GM21390 (cell line): ENCODE measurements at regions not wholly inside any gene's neighbourhood (a gene's known extent, or its start where the extent isn't known, plus 50 kb on each side); places are given as distances from the start of the nearest gene placed in this dataset.
"Not testable (repeated sequence)": the region's sequence is repeated elsewhere in the genome, so short reads cannot be mapped to it uniquely, and the experiment has no call there.

ENCODE experiments used
- ATAC-seq: cut with Tn5 transposase; IDR thresholded peaks from one replicate; pipeline ENCODE4 v1.9.1; 2021; ENCODE audit not compliant: unreplicated experiment

DNA sequence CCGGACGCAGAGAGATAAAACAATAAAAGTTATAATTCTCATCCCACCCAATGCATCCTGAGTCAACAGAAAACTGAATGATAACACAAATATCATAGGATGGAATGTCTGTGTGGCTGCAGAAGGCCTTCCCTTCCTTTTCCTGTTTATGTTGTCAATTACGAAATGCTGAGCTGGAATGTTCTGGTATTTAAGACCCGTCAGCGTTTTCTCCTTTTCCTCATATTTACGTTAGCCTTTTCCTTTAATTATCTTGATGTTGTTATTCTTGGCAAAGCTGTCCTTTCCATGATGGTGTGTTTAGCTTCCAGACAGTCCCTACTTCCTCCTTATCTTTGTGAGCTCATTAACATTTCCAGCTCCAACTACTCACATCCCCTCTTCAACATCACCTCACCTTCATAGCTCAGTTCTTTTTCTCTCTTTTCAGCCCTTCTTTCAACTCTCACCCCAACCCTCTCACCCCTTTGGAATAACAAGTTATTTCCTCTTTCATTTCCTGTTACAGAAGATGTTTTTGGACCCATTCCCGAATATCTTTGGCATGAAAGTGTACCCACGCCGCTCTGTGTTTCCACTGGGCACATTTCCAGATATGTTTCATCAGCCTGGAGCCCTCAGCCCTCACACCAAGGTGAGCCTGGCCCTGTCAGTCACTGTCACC lies 221.6 kb downstream of the NR2F1-AS1 start:
- no peak for ATAC-seq

DNA sequence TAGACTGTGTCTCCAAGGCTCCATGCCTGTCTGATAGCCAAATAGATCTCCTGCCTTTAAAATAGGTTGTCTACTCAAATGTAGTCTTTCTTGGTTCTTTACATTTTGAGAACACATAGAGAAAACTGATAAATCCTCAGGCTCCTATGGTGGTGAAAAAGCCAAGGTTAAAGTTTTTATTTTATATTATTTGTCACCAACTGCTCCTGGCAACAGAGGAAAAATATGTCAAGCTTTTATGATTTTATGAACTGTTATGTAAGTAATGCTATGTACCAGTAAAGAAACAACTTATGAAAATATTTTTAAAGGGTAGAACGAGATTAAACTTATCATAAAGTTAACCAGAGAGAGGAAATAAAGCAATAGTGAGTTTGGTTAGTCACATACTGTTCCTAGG lies 222.8 kb downstream of the NR2F1-AS1 start:
- ATAC-seq = no peak

DNA sequence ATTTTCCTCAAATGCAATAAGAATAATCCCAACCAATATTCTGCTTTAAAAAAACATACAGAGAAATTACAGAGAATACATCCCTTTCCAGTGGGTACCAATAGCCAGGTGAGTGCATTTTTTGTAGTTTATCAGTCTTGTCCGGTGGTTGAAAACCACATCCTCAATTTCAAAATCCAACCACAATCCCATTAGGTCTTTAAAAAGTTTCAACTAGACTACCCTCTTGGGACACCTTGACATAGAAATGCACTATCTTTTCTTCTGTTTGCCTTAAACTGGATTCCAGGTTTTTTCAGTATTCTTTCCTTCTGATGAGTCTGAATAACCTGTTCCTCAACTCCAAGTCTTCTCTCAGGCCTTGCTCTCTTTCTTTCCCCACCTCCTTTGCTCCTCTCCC lies 223.3 kb downstream of the NR2F1-AS1 start:
- no peak for ATAC-seq

DNA sequence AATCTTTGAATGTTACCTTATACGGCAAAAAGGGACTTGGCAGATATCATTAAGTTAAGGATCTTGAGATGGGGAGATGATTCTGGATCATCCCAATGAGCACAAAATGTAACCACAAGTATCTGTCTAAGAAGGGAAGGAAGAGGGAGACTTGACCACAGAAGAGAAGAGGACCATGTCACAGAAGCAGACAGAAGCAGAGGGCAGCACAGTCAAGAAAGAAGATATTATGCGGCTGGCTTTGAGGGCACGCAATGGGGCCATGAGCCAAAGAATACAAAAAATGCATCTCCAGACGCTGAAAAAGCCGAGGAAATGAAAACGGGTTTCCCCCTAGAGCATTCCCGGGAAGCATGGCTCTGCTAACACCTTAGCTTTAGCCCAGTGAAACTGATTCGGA lies 225.3 kb downstream of the NR2F1-AS1 start:
- ATAC-seq = no peak

DNA sequence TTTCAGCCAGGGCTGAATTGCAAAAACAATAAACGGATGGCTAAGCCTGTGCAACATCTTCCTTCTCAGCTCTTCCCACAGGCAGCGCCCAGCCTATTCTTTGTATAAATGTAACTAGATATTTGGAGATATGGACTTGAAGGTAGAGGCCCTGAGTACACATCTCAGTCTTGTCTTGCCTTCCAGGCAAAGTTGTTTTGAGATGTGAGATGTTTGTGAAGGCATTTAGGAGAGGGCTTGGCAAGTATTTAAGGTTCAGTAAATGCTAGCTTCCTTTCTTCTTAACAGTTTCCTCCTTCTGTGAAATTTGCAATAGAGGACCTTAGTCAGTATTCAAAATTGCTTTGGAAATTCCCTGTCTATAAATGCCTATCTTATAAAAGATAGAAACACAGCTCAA lies 228.8 kb downstream of the NR2F1-AS1 start:
- ATAC-seq = no peak

DNA sequence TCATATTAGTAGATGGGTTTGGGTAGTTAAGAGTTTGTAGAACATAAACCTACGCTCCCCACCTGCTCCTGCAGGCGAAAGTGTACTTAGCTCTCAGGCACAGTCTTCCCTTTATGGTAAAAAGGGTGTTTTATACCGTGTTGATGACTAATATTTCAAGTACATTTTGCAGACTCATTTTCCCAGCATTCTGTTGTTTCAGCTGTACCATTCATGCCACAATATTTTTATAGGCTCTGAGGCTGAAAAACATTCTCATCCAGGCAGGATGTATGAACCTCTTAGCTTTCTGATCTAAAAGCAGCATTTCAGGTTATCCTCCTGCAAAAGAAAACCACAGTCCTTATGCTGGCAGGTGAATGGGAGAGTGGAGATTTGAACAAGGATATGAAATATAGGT lies 231.4 kb downstream of the NR2F1-AS1 start:
- ATAC-seq = no peak

DNA sequence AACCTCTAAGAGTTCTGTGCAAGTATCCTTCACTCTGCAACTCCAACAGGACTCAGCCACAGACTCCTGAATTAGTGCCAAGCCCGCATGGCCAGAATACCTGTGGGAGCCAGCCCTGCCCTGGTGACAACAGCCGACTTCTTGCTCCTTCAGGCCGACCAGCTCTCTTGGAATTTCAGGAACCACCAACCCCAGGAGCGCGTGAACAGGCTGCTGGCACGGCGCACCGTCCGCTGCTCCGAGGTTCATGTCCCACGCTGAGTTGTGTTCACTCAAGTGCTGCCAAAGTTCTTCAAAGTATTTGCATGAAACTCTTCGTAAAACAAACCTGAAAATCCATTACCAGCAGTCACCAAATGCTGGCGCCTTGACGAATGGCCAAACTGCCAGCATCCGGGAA lies 232.8 kb downstream of the NR2F1-AS1 start:
- ATAC-seq = no peak

DNA sequence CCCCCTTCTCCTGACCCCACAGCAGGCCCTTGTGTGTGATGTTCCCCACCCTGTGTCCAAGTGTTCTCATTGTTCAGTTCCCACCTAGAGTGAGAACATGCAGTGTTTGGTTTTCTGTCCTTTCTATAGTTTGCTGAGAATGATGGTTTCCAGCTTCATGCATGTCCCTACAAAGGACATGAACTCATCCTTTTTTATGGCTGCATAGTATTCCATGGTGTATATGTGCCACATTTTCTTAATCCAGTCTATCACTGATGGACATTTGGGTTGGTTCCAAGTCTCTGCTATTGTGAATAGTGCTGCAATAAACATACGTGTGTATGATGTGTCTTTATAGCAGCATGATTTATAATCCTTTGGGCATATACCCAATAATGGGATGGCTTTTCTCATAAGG lies 234.2 kb downstream of the NR2F1-AS1 start:
- not testable (repeated sequence) for ATAC-seq

DNA sequence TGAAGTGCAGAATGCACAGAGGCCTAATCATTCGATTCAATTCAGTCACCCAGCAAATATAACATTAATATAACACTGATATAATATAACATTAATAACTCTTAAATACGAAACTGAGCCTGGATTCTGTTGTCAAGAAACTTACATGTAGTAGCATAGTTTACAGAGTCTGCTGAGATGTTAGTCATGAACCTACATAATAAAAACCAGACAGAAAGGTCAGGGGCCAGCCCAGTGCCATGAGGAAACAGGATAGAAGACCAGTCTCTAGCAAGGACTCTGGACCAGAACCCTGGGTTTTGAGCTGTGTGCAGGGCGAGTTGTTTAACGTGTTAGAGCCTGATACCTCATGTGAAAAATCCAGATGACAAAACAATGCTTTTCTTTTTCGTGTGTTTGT lies 234.7 kb downstream of the NR2F1-AS1 start:
- ATAC-seq = no peak

DNA sequence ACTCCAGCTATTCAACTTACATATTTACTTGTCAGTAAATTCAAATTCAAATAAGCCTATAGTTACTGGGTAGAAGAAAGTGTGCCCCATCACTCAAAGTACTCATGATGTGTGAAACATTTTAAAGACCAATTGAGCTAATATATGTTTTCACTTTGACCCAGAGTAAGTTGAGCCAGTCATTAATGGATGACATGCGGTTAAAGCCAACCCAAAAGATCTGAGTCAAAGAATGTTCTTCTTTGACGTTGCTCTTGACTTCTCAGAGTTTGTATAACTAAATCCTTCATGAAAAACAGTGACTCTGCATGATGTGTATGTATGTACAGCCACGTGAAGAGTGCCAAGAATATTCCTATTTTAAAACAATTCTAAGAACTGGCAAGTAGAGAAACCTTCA lies 237.4 kb downstream of the NR2F1-AS1 start:
- no peak for ATAC-seq

DNA sequence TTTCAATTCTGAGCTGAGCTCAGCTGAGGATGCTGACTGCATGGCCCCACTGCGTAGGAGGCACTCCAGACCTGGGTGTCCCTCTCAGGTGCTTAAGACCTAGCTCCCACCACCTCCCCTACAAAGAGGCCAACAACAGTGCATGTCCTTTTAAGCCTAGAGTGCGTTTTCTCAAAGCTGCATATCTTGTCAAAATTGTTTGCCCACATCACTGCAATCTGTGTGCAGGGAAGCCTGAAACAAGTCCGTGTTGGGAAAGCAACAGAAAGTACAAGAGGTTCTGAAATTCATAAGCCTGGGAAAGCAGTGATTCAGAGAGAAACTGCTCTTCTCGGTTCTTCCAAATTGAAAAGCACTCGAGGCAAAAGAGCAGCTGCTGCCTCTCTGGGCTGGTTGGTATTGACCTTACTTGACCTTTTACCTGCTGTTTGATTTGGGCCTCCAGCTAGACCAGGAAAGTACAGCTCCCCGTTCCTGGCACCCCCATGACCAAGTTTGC lies 238.4 kb downstream of the NR2F1-AS1 start:
- peak; percentile 72 for ATAC-seq

DNA sequence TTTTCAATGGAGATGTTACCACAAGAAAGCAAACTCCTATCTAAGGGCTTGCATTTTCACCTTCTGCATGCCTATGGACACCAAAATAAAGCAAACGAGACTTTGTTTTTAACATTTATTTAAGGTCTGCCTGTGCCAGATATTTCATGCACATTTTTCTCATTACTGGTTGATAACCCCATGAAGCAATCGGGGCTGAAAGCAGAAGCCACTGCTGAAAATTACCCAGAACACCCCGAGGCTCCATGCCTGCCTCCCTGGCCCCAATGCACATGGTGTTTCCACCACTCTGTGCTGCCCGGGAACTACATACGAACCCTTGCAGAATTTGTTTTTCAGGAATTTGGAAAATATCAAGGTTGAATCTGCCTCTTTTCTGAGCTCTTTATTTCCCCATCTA lies 240.1 kb downstream of the NR2F1-AS1 start:
- no peak for ATAC-seq

DNA sequence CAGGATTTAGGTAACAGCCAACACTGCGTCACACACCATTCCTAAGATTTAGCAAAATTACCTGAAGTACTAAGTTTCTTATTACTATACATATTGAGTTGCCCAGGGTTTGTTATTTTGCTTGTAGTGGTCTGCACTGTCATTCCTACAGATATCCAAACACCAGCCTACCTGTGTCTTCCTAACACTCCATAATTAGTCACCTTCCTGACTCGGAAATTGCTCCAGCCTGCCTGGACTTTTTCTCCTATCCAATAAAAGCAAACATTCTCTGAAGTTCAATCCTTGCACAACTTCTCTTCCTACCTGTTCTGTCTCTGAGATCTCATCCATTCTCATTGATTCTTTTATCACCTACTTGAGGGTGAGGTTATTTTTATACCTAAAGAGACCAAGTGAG lies 243.9 kb downstream of the NR2F1-AS1 start:
- no peak for ATAC-seq

DNA sequence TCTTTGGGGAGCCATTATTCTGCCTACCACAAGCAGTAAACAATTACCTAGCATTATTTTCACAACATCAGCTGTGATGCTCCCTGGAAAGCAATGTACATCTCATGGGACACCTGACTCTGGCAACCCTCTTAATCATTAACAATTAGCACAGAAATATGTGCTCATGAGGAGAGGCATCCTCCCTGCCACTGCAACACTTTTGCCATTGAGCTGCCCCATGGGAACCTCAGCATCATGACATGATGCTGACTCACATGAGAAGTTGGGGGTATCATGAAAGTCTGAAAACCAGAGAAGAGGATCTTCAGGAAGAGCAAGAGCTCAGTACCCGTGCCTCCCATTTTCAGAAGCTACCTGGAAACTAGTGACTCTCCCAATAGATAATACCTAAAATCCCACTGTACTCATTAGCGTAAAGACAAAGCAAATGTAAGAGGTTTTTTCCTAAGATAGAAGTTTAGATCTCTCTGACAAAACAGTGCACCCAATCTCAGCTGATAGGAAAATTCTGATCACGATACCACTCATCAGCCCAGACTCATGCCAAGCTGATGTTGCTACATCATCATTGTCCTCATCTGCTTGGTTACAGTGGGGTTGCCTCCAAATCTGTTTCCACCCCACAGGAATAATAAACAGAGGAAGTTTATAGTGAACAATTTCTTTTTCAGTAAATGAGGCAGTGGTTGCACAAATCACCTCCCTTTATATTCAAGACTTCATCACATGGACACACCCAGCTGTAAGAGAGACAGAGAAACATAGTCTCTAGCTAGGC lies 244.5 kb downstream of the NR2F1-AS1 start:
- ATAC-seq = no peak

DNA sequence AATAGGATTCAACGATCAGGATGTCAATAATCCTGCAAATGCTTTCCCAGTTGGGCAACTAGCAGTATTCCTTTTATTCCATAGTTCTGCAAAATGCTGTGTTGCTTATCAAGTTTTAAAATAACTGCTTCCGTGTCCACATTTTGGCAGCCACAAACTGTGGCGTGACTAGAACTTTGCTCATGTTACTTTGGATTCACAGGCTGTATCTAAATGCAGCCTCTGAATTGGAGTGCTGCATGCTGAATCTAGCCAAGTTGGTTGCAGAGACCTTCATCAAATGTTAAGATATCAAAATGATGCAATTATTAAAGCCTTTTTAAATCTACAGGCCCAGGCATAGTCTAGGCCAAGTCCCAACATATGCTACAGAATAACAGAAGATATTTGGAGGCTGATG lies 249.2 kb downstream of the NR2F1-AS1 start:
- ATAC-seq = no peak

DNA sequence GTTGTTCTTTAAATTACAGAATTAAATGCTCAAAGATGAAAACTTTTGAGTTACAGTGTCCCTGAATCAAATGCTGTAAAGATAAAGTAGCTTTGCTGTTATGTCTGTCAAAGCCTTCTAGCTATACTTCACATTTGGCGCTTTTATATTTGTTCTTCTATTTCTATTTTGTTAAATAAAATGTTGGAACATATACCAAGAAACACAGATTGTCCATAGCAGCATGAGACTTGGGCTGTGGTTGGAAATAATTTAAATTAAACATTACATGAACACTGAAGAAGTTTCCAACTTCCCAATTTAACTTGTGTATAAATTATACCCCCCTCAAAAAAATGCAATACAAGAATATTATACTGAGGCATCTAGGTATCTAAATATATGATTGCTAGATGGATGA lies 249.8 kb downstream of the NR2F1-AS1 start:
- ATAC-seq = no peak

DNA sequence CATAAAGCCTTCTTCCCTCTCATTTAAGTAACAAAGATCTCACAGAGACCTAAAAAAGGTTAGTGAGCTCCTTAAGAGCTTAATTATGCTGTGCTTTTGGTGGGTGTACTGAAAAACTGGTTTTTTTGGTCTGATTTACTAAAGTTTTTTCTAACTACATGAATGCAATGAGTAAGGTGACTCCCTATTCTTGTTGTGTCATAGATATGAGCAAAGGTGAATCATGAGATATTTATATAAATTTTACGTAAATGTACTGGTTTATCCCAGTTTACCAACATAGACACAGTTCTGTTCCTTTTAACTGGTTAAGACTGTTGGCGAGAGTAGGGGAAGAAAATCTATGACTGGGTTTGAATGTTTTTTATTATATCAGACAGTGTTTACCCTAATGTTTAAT lies 250.5 kb downstream of the NR2F1-AS1 start:
- no peak for ATAC-seq

DNA sequence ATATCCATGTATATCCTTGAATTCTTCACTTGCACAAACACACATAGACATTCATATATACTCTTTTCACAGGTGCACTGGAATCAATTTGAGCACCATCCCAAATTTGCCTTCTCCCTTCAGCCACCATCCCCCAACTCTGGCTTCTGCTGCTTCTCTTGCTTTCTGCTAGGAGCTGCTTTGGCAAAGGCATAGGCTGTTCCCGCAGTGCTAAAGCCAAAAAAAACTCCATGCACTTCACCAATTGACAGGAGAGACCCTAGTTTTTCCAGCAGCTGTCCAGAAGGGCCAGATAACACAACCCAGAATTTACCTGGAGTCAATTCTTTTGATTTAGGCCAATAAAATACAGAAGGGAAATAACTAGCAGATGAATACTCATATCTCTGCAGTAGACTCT lies 251.3 kb downstream of the NR2F1-AS1 start:
- no peak for ATAC-seq

DNA sequence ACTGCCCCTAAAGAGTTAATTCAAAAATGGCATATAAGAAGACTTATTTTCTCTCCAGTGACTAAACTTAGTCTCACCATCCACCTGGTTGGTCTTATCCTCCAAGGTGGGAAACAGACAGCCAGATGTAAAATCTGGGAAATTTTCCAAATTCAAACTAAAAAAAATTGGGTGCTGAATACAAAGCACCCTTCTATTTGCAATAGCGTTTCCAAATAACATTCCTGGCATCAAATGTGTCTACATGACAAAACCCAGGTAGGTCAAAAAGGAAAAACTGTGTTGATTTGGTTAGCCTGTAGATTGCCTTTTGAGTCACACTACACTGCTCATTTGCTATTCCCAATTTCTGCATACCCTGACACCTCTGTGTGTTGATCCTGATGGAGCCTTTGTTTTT lies 252.2 kb downstream of the NR2F1-AS1 start:
- ATAC-seq = no peak

DNA sequence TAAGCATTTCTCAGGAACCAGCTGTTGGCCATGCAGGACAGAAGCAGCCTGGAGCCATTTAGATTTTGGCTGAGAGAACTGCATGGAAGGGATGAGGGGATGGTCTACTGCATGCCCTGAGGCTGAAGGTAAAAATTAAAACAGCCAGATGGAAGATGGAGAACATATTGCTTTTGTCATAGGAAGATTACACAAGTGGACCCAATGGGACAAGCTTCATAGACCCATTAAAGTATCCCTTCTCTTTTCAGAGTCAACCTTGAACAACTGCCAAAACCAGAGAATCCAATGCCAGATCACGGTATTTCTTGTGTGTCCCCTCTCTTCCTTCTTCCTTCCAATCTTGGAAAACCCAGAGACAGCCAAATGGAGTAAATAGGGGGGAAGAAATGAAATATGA lies 253.4 kb downstream of the NR2F1-AS1 start:
- no peak for ATAC-seq

DNA sequence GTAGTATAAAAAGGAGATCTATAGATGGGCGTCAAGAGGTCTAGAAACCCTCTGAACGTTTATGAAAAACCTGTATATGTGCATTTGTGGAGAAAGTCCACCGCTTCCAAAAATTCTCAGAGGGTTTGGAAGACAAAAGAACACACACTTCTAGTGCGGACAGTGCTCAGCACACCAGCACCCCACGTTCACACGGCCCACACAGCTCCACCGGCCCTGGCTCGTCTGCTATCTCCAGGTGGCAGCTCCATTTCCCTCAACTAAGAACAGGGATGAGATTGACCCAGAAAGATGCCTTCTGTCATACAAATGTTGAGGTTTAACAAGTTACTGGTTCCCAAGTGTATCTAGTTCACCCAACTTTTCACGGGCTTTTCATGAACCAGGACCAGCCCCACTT lies 255.1 kb downstream of the NR2F1-AS1 start:
- ATAC-seq = no peak

DNA sequence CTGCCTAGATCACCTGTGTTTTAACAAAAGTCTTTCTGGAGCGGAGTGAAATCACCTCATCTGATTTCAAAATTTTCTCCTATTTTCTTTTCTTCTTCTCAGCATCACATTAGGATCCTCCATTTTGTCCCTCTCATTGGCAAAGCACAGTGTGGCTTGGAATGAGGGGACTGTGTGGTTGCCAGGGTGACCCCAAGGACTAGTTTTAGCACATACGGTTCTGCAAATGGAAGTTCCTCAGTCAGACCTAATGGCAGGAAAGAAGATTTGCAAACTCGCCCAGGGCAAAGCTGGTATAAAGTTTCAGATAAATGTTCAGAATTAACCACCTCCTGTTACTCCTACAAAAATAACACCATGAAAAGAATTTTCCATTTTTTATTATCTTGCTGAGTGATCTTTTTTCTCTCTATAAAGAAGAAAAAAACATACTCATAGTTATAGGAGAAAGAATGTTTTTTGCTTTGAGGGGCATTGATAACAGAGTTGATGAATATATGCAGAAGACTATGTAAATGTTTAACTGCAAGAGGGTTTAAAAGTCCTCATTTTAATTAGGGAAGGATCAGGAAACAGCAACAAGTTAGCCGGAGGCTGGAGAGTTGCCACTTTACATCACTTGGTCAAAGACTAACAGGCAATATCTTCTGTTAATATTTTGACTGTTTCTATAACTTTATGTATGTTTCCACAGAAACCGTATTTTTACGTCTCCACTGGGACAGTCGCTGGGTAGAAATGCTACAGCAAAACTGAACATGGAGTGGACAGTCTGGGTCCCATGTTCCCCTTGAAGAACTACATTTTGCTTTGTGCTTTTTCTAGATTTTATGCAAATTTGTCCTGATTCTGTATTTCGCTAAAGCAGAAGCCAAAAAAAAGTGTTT lies 257.8 kb downstream of the NR2F1-AS1 start:
- no peak for ATAC-seq
